Spleen (tissue), 11 donors: ENCODE measurements at regions not wholly inside any gene's neighbourhood (a gene's known extent, or its start where the extent isn't known, plus 50 kb on each side); places are given as distances from the start of the nearest gene placed in this dataset.

Source experiments
- DNase-seq: peaks from one replicate; pipeline ENCODE4 v3.0.0-alpha.2; 2020
- H3K27ac ChIP-seq, 8 donors: fragments of 200-600 bp; sonication (generic) in 7 of 8; 1 replicate in 4 of 8; 2 replicates in 4 of 8; pipeline versions ENCODE4 v1.5.0 to v1.8.0; 2016 to 2021; ENCODE audit warnings: inconsistent platforms in 4 of 8, mild to moderate bottlenecking in 4 of 8, moderate library complexity in 1 of 8
- H3K27me3 ChIP-seq, 7 donors: fragments of 200-600 bp; sonication (generic) in 6 of 7; replicated peaks in 1 of 7; 1 replicate in 4 of 7; 2 replicates in 3 of 7; pipeline versions ENCODE4 v1.5.0 to v1.8.0; 2016 to 2021; ENCODE audit warnings: inconsistent platforms in 3 of 7, mild to moderate bottlenecking in 1 of 7
- H3K36me3 ChIP-seq, 6 donors: fragments of 200-600 bp; sonication (generic) in 5 of 6; 1 replicate in 4 of 6; 2 replicates in 2 of 6; pipeline versions ENCODE4 v1.5.0 to v1.8.0; 2016 to 2021; ENCODE audit warnings: inconsistent platforms in 2 of 6
- H3K4me1 ChIP-seq, 6 donors: fragments of 200-600 bp; sonication (generic) in 5 of 6; 1 replicate in 3 of 6; 2 replicates in 3 of 6; pipeline versions ENCODE4 v1.5.0 to v1.8.0; 2016 to 2021; ENCODE audit warnings: inconsistent platforms in 3 of 6
- H3K4me3 ChIP-seq, 8 donors: fragments of 200-600 bp; sonication (generic) in 7 of 8; 1 replicate in 4 of 8; 2 replicates in 4 of 8; pipeline versions ENCODE4 v1.5.0 to v1.8.0; 2016 to 2021; ENCODE audit warnings: inconsistent platforms in 4 of 8, mild to moderate bottlenecking in 4 of 8, moderate library complexity in 2 of 8
- H3K9me3 ChIP-seq, 8 donors: fragments of 200-600 bp; sonication (generic) in 7 of 8; 1 replicate in 4 of 8; 2 replicates in 4 of 8; pipeline versions ENCODE4 v1.5.0 to v1.8.0; 2016 to 2021; ENCODE audit warnings: inconsistent platforms in 4 of 8
- CTCF ChIP-seq, 11 experiments: fragments of 200-600 bp in 7 of 11; fragments of 450-650 bp in 4 of 11; sonication (generic) in 4 of 11; IDR thresholded peaks in 8 of 11; conservative IDR thresholded peaks in 3 of 11; 1 replicate in 7 of 11; 2 replicates in 4 of 11; pipeline versions ENCODE4 v1.4.0 to v1.8.0; 2016 to 2021; ENCODE audit warnings: antibody characterized with exemption in 11 of 11, inconsistent platforms in 4 of 11, mild to moderate bottlenecking in 1 of 11
- POLR2A ChIP-seq, 3 donors: fragments of 450-650 bp; IDR thresholded peaks; one replicate each; pipeline ENCODE4 v1.5.1; 2017; ENCODE audit warnings: antibody characterized with exemption in 3 of 3, mild to moderate bottlenecking in 1 of 3
- POLR2AphosphoS5 ChIP-seq, 3 donors: sonication (generic); formaldehyde crosslinking; IDR thresholded peaks; one replicate each; pipeline ENCODE4 v1.5.1; 2017; ENCODE audit warnings: antibody characterized with exemption in 3 of 3
- WGBS, 5 donors: extraction: QIAGEN DNeasy Blood & Tissue Kit in 3 of 5; methylation state at CpG; one replicate each; pipeline versions ENCODE4 v1.1.5 to v1.1.7; 2013 to 2018; 5-methylcytosine and 5-hydroxymethylcytosine counted together
- intact Hi-C: fragments of 100-400 bp; cut with DNase I; formaldehyde crosslinking; loops from one replicate; pipeline ENCODE4 v1.15.0; 2023; ENCODE audit warnings: low total_unique reads
- donor health status: healthy with polysubstance abuse.
- donor health status: DM: no; HTN: no; CAD: no; lungs with moderate emphysema.
- donor health status: DM: no; HTN: no; CAD: no.
- donor health status: Bipolar disorder and iron deficiency.
- donor health status: healthy.
- donor health status: DM: no; HTN: no; CAD: no.
- donor health status: DM: yes; HTN: yes; CAD: no.

- no peaks in the 10 kb centered on the region for H3K36me3 ChIP-seq
- H3K4me1 ChIP-seq = no peaks in the 10 kb centered on the region
- intact Hi-C loops = no loop called here
- H3K27me3 ChIP-seq = no peaks in the 10 kb centered on the region
- peaks cover 0 to 36% (median 18%) of the 10 kb centered on the region in 8 donors for H3K9me3 ChIP-seq
- H3K4me3 ChIP-seq = no peak overlapping the region
- no peak overlapping the region for H3K27ac ChIP-seq
- 70 to 94% (median 81%) methylated on average over 4 to 11 of the region's 11 CpGs for WGBS, 5 donors
- TF ChIP-seq CTCF (IDR thresholded peaks at IDR 0.05 in 8 of 11, conservative IDR thresholded peaks at IDR 0.05 in 3 of 11) (no peak), POLR2AphosphoS5 (IDR thresholded peaks at IDR 0.05) (no peak), POLR2A (IDR thresholded peaks at IDR 0.05) (no peak)
- DNase-seq = no peak
These were observed 830.6 kb upstream of the SLITRK5 start for GRCh38 chr13:86840250-86841191.

GRCh38 chr13:86841264-86841663, 829.9 kb upstream of the SLITRK5 start:
- no peaks in the 10 kb centered on the region for H3K36me3 ChIP-seq
- peaks cover 0 to 31% (median 12%) of the 10 kb centered on the region in 8 donors for H3K9me3 ChIP-seq
- intact Hi-C loops = no loop called here
- WGBS, 5 donors = 82 to 100% (median 86%) methylated on average over 1 of the region's 1 CpG; no CpG with 5 or more reads in 1 of the 5 donors
- H3K27me3 ChIP-seq = no peaks in the 10 kb centered on the region
- H3K27ac ChIP-seq = no peak overlapping the region
- no peak overlapping the region for H3K4me3 ChIP-seq
- no peaks in the 10 kb centered on the region for H3K4me1 ChIP-seq
- no peak for DNase-seq
- TF ChIP-seq CTCF (IDR thresholded peaks at IDR 0.05 in 8 of 11, conservative IDR thresholded peaks at IDR 0.05 in 3 of 11) (no peak), POLR2A (IDR thresholded peaks at IDR 0.05) (no peak), POLR2AphosphoS5 (IDR thresholded peaks at IDR 0.05) (no peak)

- DNase-seq = no peak
- no peak for TF ChIP-seq POLR2AphosphoS5 (IDR thresholded peaks at IDR 0.05)
- no peak for TF ChIP-seq POLR2A (IDR thresholded peaks at IDR 0.05)
- TF ChIP-seq CTCF (IDR thresholded peaks at IDR 0.05 in 8 of 11, conservative IDR thresholded peaks at IDR 0.05 in 3 of 11) = no peak
- Histone ChIP-seq H3K27me3 (no peaks in the 10 kb centered on the region), H3K4me1 (no peaks in the 10 kb centered on the region), H3K27ac (no peak overlapping the region), H3K36me3 (no peaks in the 10 kb centered on the region), H3K9me3 (peaks cover 0 to 21% (median 0%) of the 10 kb centered on the region in 8 donors), H3K4me3 (no peak overlapping the region)
- intact Hi-C loops = no loop called here
- WGBS, 5 donors = 57 to 83% (median 59%) methylated on average over 1 of the region's 1 CpG; no CpG with 5 or more reads in 2 of the 5 donors
These were observed 824.7 kb upstream of the SLITRK5 start for GRCh38 chr13:86846501-86846900.

GRCh38 chr13:86848716-86849115, 822.5 kb upstream of the SLITRK5 start:
- no peaks in the 10 kb centered on the region for H3K27me3 ChIP-seq
- H3K9me3 ChIP-seq = peaks cover 0 to 25% (median 0%) of the 10 kb centered on the region in 8 donors
- TF ChIP-seq CTCF (IDR thresholded peaks at IDR 0.05 in 8 of 11, conservative IDR thresholded peaks at IDR 0.05 in 3 of 11) = no peak
- H3K27ac ChIP-seq = no peak overlapping the region
- H3K36me3 ChIP-seq = no peaks in the 10 kb centered on the region
- 86 to 97% (median 93%) methylated on average over 1 of the region's 1 CpG for WGBS, 5 donors
- no peak overlapping the region for H3K4me3 ChIP-seq
- intact Hi-C loops = no loop called here
- DNase-seq = no peak
- no peaks in the 10 kb centered on the region for H3K4me1 ChIP-seq
